Stimulated activated CD8-positive, alpha-beta memory T cell treated with anti-CD3 and anti-CD28 coated beads, Interleukin-4, amount 100 ng/mL, for 24 hours (primary cell): ENCODE measurements at regions not wholly inside any gene's neighbourhood (a gene's known extent, or its start where the extent isn't known, plus 50 kb on each side); places are given as distances from the start of the nearest gene placed in this dataset.
"Not testable (repeated sequence)": the region's sequence is repeated elsewhere in the genome, so short reads cannot be mapped to it uniquely, and the experiment has no call there.

Source experiments
- DNase-seq: peaks from one replicate; pipeline ENCODE4 v3.0.0-alpha.2; 2020; ENCODE audit warnings: low read depth

GRCh38 chr14:48723841-48724495 is 862.2 kb downstream of the RPS29 start:
- no peak for DNase-seq

- DNase-seq: no peak
Observed at GRCh38 chr14:48714366-48714765, 871.8 kb downstream of the RPS29 start.

GRCh38 chr14:48710133-48710532 is 876.0 kb downstream of the RPS29 start:
- no peak for DNase-seq

- DNase-seq: no peak
Observed at GRCh38 chr14:48709277-48709785, 876.8 kb downstream of the RPS29 start.

DNA sequence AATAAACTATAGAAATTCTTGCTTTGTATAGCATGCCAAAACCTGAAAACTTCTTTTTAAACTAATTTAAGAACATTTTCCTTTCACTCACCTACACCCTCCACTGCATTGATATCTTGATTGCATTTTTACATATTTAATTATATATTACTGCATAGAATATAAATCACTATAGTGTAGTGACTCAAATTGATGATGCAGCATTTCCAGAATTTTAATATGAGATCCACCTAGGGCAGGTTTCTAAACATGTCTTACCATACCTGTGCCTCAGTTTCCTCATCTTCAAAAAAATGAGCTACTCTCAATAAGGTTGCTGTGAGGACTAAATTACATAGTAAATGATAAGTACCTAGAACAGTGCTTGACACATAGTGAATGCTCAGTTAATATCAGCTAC is 881.5 kb downstream of the RPS29 start:
- DNase-seq: no peak

DNA sequence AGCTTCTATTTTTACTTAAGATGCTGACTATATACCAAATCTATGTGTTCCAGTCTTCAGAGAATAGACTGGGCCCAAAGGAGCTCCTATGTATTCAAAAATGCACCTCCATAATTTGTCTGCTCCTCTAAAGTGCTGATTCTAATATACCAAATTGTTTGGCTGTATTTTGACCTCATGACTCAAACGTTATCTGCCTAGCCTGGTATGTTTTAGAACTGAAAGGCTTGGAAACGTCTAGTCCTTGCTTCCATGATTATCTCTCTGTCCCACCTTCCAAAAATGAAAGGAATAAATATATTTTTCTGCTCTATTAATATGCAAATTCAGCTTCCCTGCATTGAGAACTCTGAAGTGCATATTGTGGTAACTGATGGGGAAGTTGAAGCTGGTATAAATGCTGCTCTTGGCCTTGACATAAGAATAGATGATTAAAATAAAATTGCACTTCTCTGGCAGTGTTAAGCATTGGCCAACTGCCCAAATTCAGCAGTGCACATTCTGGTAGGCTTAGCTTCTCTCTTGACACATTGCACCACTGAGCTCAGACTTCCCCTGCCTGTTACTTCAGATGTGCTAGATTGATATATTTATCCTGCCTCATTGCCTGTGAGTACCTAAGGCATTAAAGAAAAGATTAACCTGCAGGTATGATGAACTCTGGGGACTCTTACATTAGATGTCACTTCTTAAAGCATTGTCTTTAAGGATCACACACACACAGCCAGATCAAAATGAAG is 882.3 kb downstream of the RPS29 start:
- DNase-seq: no peak

GRCh38 chr14:48697362-48697761 is 888.8 kb downstream of the RPS29 start:
- not testable (repeated sequence) for DNase-seq

DNA sequence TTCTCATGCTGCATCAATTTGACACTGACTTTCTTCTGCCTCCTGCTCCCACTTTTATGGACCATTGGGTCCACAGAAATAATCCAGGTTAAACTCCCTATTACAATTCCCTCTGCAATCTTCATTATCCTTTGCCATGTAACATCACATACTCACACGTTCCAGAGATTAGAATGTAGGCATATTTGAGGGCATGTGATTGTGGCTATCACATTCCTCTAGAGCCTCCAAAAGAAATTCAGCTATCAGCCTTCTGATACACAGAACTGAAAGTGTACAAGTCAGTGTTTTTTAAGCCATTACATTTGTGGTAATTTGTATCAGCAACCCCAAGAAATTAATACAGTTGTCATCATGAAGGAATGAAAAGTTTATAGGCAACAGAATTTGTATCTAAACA is 892.4 kb downstream of the RPS29 start:
- DNase-seq: no peak

DNA sequence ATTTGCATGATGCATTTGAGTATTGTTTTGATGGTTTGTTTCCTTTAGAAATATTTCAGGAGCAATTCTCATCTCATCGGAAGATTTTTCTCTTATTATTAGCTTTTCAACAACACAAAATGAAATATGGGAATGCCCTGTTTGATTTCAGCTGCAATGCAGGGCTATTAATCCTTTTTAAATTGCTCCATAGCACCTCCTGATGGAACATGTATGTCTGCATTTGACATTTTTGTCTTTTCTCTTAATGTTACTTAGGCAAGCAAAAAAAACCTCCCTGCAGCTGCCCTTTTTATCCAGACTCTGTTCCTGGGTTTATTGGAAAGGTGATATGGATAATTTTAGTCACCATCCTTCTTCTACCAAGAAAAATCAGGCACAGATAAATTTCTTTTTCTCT is 895.8 kb downstream of the RPS29 start:
- DNase-seq: no peak

DNA sequence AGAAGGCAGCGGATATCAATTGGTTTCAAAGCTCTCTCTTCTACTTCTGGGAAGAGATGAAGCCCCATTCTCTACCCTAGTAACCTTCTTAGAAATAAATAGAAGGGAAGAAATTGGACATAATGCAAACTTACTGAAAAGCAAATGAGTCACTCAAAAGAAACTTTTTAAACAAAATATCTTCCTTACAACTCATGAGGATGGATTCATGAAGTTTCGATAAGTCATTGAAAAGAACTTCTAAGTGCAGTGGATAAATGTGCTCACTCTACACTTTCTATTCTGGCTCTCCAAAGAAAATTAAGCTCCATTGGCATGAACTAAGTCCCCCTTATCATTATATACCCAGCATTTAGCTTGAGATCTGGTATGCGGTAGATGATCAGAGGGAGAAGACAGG is 899.5 kb downstream of the RPS29 start:
- DNase-seq: no peak

- DNase-seq: no peak
Observed at GRCh38 chr14:48672506-48672905, 913.7 kb downstream of the RPS29 start.

DNA sequence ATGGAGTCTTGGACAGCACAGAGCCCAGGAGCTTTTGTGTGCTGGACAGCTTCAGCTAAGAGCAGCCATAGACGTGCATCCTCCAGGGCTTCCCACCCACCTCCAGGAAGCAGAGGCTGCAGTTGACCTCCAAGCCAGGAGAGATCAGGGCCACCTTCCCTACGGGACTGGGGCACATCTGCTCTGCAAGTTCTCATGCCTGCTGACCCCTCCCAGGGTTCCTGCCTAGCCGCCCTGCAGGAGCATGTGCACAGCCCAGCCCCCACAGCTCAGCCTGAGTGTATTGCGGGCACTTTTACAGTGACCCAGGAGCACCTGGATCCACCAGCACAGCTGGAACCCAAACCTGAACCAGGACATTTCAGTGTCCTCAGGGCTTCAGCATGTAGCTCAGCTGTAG is 915.2 kb downstream of the RPS29 start:
- DNase-seq: no peak

DNA sequence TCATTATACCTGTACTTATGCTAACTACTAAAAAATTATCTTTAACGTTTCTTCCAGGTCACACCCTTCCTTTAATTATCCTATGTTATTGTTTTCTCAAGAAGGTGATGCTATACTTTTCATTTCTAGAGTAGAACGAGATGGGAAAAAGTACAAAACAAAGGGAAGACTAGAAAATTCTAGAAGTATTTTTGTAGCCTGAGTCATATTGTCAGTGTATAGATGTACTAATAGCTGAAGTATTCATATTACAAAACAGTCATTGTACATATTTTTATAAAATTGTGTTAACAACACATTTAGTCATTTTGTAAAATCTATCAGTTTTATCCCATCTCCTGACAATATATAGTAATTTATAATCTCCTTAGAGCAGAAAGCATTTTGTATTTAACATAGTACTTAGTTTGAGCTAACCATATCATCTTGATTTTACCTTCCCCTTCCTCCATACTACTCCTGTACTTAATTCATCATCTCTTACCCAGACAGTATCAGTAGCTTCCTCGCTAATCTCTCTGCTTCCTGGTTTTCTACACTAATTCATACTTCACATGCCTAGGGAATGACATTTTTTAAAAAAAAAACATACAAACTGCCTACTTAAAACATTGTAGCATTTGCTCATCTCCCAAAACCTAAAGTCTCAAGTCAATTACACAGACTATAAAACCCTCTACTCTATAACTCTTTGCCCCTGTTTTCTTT is 920.9 kb downstream of the RPS29 start:
- DNase-seq: no peak

DNA sequence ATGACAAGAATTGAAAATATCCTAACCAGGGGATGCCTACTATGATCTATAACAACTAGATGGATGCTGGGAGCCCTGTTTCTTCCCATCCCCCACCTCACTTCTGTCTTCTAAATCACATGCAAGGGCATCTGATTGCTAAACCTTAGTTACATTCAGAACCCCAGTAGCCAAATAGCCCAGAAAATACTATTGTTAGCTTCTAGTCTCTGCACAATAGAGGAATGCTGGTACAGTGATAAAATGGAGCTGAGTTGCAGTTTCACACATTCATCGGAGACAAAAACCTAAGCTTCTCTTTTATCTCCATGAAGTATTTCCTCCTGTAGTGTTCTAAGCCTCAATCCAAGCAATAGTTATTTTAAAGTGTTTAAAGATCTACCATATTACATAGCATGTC is 942.9 kb downstream of the RPS29 start:
- DNase-seq: no peak

DNA sequence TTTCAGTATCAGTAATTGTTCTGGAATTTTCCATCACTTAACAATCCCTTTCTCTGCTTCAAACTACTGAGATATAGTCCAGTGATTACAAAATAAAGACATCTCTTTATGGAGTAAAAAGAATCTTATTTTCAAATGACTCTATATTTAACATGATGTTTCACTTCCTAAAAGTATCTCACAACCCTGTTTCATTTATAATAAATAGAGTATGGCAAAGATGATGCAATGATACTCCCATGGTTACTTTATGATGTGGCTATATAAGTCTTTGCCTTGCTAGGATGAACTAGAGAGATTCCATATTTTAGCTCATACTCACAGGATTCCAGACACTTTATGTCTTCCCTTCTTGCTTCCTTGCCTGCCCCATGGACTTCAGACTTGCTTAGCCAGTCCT is 953.5 kb upstream of the MDGA2 start:
- DNase-seq: no peak

DNA sequence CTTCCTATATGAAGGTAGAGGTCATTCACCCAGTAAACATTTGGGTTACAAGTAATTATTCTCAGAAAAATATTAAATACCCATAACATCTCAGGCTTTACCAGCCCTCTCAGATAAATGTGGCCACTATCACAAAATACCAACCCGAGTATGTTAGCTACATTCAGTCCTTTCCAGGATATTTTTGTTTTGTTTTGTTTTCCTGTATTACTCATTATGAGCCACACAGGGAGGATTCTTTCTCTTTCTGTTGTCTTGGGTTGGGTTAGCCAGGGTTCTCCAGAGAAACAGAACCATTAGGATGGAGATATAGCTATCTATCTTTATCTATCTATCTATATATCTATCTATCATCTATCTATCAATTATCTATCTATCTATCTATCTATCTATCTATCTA is 947.6 kb upstream of the MDGA2 start:
- DNase-seq: no peak

DNA sequence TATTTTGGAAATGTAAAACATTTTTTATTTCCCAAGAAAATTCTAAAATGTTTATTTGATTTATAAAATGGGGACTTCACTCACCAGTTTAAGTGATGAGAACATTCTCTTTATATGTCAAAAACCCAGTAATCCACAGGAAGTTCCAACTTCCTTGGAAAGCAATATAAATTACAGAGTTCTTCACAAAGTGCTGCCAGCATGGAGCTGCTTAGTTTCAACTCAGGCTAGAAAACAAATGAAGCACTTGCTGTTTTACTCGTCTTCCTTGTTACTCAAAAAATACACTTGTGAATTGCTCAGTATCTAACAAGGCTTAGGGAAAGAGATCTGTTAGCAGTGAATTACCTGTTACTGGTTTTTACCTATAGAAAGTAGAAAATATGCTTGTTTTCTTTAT is 942.7 kb upstream of the MDGA2 start:
- DNase-seq: no peak

GRCh38 chr14:48616931-48617330 is 941.5 kb upstream of the MDGA2 start:
- DNase-seq: no peak

- DNase-seq: no peak
Observed at GRCh38 chr14:48615618-48616017, 940.2 kb upstream of the MDGA2 start.

DNA sequence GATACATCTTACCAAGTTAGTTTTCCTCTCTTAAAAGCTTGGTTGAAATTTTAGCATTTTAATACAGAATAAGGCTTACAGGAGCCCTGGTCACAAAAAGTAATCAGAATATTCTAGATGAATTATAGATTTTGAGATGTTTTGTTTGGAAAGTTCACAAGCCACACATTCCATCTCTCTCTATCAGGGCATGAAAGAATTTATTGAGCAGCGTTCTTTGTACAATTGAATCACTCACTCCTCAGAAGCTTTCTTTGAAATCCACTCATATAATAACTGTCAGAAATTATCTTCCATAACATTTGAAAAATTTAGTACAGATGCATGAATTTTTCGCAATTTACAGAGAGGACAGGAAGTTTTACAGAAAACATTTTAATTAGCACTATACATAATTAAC is 938.6 kb upstream of the MDGA2 start:
- no peak for DNase-seq

DNA sequence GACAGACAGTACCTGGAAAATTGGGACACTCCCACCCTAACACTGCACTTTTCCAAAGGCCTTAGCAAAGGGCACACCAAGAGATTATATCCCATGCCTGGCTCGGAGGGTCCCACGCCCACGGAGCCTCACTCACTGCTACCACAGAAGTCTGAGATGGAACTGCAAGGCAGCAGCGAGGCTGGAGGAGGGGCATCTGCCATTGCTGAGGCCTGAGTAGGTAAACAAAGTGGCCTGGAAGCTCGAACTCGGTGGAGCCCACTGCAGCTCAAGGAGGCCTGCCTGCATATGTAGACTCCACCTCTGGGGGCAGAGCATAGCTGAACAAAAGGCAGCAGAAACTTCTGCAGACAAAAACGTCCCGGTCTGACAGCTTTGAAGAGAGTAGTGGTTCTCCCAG is 931.6 kb upstream of the MDGA2 start:
- DNase-seq: not testable (repeated sequence)

GRCh38 chr14:48598458-48598857 is 923.1 kb upstream of the MDGA2 start:
- no peak for DNase-seq

DNA sequence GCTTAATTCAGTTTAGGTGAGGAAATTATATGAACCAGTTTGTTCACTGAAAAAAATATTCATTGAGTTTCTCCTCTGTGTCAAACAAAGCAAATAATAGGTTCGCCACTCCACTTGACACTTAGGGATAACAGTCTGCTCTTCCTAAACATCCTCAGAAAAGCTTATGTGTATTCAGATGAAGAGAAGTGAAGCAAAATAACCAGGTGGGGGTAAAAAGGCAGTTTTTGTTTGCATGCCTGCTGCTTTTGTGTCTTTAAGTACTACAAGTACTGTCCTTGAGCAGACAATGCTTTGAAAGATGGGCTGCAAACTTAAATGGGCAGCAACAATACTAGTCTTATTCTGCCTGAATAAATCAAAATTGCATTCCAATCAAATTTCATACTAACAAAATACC is 910.7 kb upstream of the MDGA2 start:
- no peak for DNase-seq
